MG63 (cell line): ENCODE measurements at regions not wholly inside any gene's neighbourhood (a gene's known extent, or its start where the extent isn't known, plus 50 kb on each side); places are given as distances from the start of the nearest gene placed in this dataset.

ENCODE experiments used
- DNase-seq: peaks from one replicate; pipeline ENCODE4 v3.0.0-alpha.2; 2020
- H3K27me3 ChIP-seq: fragments of 250-450 bp; sonication (Bioruptor Pico); 2 replicates; pipeline ENCODE4 v1.5.1; 2020; ENCODE audit warnings: mild to moderate bottlenecking, moderate library complexity
- H3K36me3 ChIP-seq: fragments of 250-450 bp; sonication (Bioruptor Pico); 2 replicates; pipeline ENCODE4 v1.5.1; 2020; ENCODE audit warnings: mild to moderate bottlenecking, moderate library complexity
- H3K4me3 ChIP-seq: fragments of 250-450 bp; sonication (Bioruptor Pico); 2 replicates; pipeline ENCODE4 v1.5.1; 2020; ENCODE audit warnings: mild to moderate bottlenecking, moderate library complexity
- H3K9me3 ChIP-seq: fragments of 250-450 bp; sonication (Bioruptor Pico); 2 replicates; pipeline ENCODE4 v1.5.1; 2020; ENCODE audit warnings: mild to moderate bottlenecking, moderate library complexity

DNA sequence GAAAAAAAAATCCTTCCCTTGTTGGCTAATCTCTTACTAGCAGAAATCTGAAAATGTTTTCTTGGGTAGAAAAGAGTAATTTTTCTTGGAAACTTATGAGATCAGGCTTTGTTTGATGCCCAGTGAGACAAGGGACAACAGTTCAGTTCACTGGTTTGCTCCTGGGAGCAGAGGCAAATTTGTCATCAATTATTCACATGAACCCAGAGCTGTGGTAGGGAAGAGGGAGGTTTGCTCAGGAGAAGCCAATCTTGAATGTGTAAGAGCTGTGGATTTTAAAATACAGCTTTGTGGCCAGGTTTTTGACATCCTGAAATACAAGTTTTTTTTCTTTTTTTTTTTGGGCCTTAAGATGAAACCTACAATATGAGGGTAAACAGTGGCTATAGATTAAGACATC lies 426.6 kb downstream of the ATP23 start:
- no peak overlapping the region for H3K4me3 ChIP-seq
- no peaks in the 10 kb centered on the region for H3K27me3 ChIP-seq
- H3K36me3 ChIP-seq = peaks cover 4% of the 10 kb centered on the region
- no peak for DNase-seq
- H3K9me3 ChIP-seq = peaks cover 11% of the 10 kb centered on the region; the same call in 1 of the 2 replicates

DNA sequence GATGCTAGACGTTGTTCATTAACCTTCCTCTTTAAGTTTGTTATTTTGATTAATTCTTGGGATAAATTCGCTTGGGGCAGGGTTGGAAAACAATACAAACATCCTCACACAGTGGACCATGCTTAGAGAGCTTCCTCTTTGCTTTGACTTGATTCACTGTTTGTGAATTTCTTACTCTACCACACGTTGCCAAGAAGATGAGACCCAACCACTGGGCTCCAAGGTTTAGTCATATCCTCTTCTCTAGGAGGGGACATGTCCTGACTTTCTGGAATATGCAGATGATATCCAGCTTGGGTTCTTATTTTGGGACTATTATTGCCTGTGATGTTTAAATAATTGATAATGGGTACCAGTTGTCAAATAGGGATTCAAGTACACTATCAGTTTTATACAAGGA lies 428.2 kb downstream of the ATP23 start:
- Histone ChIP-seq H3K9me3 (peaks cover 11% of the 10 kb centered on the region; the same call in 1 of the 2 replicates), H3K4me3 (no peak overlapping the region)
- DNase-seq = no peak

DNA sequence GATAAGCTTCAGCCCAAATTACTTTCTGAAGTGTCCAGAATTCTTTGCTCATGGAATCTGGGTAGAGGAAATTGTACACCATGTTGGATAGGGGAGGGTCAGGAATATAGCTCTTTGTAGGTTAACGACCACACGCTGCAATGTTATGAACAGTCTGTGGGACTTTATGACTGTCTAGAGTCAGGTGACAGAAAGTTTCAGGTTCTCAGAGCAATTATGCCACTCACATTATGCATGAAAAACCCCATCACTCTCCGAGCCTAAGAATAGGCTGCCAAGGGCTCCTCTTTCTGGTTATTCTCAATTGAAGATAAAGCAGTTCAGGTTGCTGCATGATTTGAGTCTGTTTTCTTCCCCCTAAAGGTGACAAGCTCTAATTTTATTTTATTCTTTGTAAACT lies 430.9 kb downstream of the ATP23 start:
- Histone ChIP-seq H3K4me3 (no peak overlapping the region), H3K27me3 (no peaks in the 10 kb centered on the region), H3K9me3 (peaks cover 11% of the 10 kb centered on the region; the same call in 1 of the 2 replicates), H3K36me3 (peaks cover 1% of the 10 kb centered on the region)
- DNase-seq = no peak

More for the DNA sequence above, 428.2 kb downstream of the ATP23 start:
- no peaks in the 10 kb centered on the region for H3K27me3 ChIP-seq
- peaks cover 4% of the 10 kb centered on the region for H3K36me3 ChIP-seq

DNA sequence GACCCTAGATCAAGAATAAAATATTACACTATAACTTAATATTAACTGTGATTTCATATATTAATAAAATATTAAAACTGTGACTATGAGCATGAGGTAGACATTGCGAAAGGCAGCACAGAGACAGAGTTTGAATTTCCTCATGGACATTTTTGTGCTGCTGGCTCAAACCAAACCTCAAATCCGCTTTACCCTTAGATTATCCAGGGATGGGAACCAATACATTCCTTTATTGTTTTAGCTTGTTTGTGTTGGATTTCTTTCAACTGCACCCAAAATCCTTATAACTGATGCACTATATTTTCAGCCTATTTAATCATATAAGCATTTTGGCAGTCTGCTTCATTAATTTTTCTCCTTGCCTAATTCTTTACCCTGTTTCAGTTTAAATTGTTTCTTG lies 436.7 kb downstream of the ATP23 start:
- DNase-seq = peak; percentile 29
- Histone ChIP-seq H3K4me3 (no peak overlapping the region), H3K9me3 (peaks cover 3% of the 10 kb centered on the region), H3K27me3 (no peaks in the 10 kb centered on the region), H3K36me3 (no peaks in the 10 kb centered on the region)

DNA sequence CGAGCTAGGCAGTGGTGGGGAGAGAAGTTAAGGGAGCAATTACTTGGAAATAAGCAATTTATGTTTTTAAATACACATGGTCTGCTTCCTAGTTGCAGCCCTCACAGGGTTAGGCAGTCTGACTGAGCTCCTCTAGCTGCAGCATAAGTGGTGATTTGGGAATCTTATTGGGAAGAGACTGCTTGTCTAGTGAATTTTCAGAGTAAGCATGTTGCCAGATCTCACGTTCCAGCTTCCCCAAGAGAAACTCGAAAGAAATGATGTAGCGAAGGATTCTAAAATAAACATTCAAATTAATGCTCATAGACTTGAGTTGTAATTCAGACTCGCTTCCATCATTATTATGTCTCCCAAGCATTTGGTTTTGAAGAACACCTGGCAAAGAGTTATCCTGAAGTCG lies 440.2 kb downstream of the ATP23 start:
- H3K36me3 ChIP-seq = no peaks in the 10 kb centered on the region; the same call in 1 of the 2 replicates
- H3K27me3 ChIP-seq = no peaks in the 10 kb centered on the region
- peaks cover 3% of the 10 kb centered on the region; the same call in 1 of the 2 replicates for H3K9me3 ChIP-seq
- no peak overlapping the region for H3K4me3 ChIP-seq
- DNase-seq = no peak

DNA sequence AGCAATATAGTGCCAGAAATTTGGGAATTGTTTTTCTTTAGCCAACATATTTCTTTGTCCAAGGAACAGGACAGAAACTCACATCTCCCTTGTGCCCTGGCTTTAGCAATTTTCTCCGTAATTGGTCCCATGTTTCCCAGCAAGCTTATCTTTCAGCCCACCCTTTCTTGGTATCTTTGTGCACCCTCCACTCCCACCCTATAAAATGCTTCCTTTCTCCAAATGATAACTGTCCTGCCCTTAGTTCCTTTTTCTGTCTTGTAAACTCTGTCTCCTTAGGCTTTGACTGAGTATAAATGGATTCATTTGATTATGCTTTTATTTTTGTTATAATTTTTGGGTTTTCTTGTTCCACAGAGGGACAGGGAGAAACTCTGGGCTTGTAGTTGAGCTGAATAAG lies 442.8 kb downstream of the ATP23 start:
- H3K27me3 ChIP-seq = no peaks in the 10 kb centered on the region

DNA sequence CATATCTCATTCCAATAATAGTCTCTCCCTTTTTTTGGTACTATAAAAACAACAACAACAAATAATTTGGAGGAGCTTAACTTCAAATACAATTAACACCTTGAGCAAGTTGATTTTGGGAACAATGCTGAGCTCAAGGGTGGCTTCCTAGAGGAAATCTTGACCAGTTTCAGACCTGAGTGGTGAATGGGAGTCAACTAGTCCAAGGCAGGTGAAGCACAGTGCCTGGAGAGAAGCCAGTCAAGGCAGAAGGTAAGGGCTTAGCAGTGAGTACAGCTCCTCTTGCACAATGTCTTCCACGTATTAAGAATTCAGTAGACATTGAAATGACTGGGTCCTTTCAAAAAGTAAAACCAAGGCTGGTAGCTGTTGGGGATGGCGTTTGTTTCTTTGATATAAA lies 444.8 kb downstream of the ATP23 start:
- no peak for DNase-seq

More for the DNA sequence above, 442.8 kb downstream of the ATP23 start:
- H3K9me3 ChIP-seq = no peaks in the 10 kb centered on the region; the same call in 1 of the 2 replicates
- H3K36me3 ChIP-seq = no peaks in the 10 kb centered on the region; the same call in 1 of the 2 replicates
- no peak overlapping the region for H3K4me3 ChIP-seq
- no peak for DNase-seq

DNA sequence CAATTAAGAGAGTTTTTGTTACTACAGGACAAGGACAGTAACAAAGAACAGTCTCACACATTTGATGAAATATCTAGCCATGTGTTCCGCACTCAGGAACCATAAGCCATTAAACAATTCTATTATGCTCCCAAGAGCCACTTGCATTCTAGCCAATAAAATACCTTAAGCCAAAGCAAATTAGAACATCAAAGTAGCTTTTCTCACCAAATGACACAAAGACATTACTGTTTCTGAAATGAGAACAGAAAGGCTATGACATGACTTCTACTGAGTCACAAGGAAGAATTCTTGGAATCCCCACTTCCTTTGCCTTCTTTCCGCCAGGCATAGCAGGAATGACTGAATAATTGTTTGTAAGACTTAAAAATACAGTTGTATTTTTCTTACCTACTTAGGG lies 445.8 kb downstream of the ATP23 start:
- H3K27me3 ChIP-seq = no peaks in the 10 kb centered on the region
- no peaks in the 10 kb centered on the region; the same call in 1 of the 2 replicates for H3K9me3 ChIP-seq
- no peaks in the 10 kb centered on the region; the same call in 1 of the 2 replicates for H3K36me3 ChIP-seq
- no peak for DNase-seq
- H3K4me3 ChIP-seq = no peak overlapping the region

More for the DNA sequence above, 444.8 kb downstream of the ATP23 start:
- no peaks in the 10 kb centered on the region; the same call in 1 of the 2 replicates for H3K36me3 ChIP-seq
- no peaks in the 10 kb centered on the region for H3K27me3 ChIP-seq
- H3K4me3 ChIP-seq = no peak overlapping the region
- no peaks in the 10 kb centered on the region; the same call in 1 of the 2 replicates for H3K9me3 ChIP-seq

DNA sequence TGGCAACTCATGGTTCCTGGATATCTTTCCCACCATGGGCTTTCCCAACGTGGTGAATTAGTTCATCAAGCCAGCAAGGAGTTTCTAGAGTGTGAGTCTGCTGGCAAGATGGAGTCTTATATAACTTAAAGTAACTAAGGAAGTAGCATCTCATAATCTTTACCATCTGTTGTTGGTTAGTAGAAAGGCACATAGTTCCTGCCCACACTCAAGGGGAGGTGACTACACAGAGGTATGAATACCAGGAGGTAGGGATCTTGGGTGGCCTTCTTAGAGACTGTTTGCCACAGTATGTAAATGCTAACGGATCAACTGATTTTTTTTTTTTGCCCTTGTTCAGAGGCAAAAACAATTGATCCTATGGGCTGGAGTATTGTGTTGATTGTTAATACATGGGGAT lies 446.9 kb downstream of the ATP23 start:
- H3K4me3 ChIP-seq = no peak overlapping the region
- H3K27me3 ChIP-seq = no peaks in the 10 kb centered on the region
- DNase-seq = no peak
- H3K36me3 ChIP-seq = no peaks in the 10 kb centered on the region; the same call in 1 of the 2 replicates
- H3K9me3 ChIP-seq = no peaks in the 10 kb centered on the region; the same call in 1 of the 2 replicates

DNA sequence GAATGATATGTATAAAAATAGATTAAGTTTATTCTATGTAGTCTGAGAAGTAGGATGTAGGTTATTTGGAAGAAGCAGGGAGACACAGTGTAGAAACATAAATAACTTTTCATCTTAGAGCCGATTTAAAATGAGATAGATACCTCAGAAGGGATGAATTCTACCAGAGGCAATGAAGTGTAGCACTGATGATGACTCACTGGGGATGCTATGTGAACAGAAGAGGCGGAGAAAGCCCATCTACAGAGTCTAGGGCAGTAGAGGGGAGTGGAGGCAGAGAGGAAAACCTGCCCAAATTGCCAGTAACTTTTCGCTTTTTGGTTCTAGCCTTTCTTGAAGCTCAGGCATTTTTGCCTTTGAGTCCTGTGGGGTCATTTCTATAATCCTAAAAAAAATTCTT lies 451.8 kb downstream of the ATP23 start:
- no peaks in the 10 kb centered on the region for H3K27me3 ChIP-seq
- H3K4me3 ChIP-seq = no peak overlapping the region
- no peaks in the 10 kb centered on the region; the same call in 1 of the 2 replicates for H3K9me3 ChIP-seq
- no peaks in the 10 kb centered on the region for H3K36me3 ChIP-seq
- no peak for DNase-seq

DNA sequence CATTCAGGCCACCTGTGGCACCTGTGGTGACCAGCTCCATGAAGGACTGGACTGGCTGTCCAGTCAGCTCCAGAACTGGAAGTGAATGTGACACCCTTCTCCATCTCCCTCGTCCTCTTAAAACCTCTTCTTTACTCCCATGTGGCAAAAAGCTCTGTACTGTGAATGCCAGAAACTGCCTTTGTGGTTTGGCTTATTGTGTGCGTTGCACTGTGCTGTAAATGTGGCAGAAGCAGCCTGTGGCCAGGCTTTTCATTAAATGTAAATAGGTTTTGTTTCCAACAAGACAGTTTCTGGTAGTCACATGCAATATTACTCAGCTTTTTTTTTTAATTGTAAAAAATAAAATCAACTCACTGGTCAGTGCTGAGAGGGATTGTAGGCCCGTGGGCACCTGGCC lies 453.7 kb downstream of the ATP23 start:
- H3K36me3 ChIP-seq = no peaks in the 10 kb centered on the region
- no peaks in the 10 kb centered on the region for H3K27me3 ChIP-seq
- no peak overlapping the region for H3K4me3 ChIP-seq
- peaks cover 3% of the 10 kb centered on the region; the same call in 1 of the 2 replicates for H3K9me3 ChIP-seq
- no peak for DNase-seq

DNA sequence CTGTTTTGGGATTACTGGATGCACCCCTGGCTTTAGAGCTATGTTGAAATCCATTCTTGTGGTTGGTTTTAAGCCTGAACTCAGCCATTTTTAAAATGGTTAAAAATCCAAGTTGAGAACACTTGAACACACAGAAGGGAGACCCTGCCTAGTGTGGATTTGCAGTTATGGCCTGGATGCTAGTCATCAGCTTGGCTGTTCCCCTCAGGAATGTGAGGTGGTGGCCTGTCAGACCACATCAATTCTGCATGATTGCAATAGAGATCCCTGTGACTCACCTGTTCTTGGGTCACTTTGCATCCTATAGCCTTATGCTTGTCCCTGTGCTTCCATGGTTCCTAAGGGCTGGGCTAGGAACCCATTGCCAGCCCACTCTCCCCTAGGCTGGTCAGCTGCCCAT lies 454.1 kb downstream of the ATP23 start:
- DNase-seq = no peak
- Histone ChIP-seq H3K9me3 (peaks cover 7% of the 10 kb centered on the region; the same call in 1 of the 2 replicates), H3K27me3 (no peaks in the 10 kb centered on the region), H3K36me3 (no peaks in the 10 kb centered on the region), H3K4me3 (no peak overlapping the region)

DNA sequence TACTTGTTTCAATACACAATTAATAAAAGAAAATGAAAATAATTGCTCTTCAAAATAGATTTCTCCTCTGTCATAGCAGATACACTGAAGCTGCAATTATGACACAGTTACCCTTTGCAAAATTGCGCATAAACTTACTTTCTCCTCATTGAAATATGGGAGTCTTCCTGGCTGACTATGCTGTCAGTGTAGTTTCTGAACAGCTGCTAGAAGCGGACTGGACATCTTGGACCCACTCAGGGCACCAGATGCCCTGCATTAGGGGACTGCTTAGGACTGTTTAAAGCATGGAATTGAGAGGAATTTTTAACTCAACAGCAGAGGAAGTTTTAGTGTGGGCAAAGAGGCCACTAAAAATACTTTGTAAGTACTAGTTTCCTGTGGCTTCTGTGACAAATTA lies 454.9 kb downstream of the ATP23 start:
- peaks cover 8% of the 10 kb centered on the region; the same call in 1 of the 2 replicates for H3K9me3 ChIP-seq
- H3K36me3 ChIP-seq = no peaks in the 10 kb centered on the region
- H3K4me3 ChIP-seq = no peak overlapping the region
- DNase-seq = no peak
- no peaks in the 10 kb centered on the region for H3K27me3 ChIP-seq

DNA sequence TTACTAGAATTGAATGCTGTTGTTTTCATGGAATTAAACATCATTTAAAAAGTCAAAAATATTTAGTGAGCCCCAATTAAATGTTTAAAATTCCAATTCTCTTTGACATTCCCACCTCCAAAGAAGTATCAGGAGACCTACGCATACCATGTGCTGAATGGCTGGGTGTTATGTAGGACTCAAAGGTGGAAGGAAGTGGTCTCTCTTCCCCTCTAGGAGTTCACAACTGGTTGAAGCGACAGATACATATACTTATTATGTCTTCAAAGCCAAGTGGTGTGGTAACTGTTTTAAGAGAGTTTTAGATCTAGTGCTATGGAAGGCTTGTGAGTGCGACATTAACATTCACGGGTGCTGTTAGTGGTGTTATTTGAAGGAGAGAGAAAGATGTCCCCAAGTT lies 464.0 kb downstream of the ATP23 start:
- H3K27me3 ChIP-seq = no peaks in the 10 kb centered on the region
- peaks cover 7% of the 10 kb centered on the region for H3K9me3 ChIP-seq
- H3K4me3 ChIP-seq = no peak overlapping the region
- no peak for DNase-seq
- H3K36me3 ChIP-seq = no peaks in the 10 kb centered on the region

DNA sequence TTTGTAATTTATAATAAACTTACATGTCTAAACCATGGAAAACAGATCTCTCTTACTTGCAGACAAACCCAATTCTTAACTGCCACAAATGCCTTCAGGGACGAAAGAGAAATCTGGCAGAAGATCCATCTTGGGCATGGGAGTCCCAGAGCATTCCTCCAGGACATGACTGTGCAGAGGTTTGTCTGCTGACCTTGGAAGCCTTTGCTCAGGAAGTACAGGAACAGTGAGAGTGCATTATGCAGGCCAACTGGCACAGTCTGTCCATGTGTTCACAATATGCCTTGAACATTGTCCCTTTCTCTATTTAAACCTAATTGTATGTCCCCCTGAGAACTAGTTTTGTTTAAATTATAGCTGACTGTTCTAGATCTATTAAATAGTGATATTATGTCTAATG lies 467.1 kb downstream of the ATP23 start:
- DNase-seq = peak; percentile 60
- Histone ChIP-seq H3K9me3 (no peaks in the 10 kb centered on the region), H3K4me3 (no peak overlapping the region), H3K27me3 (no peaks in the 10 kb centered on the region), H3K36me3 (no peaks in the 10 kb centered on the region)

DNA sequence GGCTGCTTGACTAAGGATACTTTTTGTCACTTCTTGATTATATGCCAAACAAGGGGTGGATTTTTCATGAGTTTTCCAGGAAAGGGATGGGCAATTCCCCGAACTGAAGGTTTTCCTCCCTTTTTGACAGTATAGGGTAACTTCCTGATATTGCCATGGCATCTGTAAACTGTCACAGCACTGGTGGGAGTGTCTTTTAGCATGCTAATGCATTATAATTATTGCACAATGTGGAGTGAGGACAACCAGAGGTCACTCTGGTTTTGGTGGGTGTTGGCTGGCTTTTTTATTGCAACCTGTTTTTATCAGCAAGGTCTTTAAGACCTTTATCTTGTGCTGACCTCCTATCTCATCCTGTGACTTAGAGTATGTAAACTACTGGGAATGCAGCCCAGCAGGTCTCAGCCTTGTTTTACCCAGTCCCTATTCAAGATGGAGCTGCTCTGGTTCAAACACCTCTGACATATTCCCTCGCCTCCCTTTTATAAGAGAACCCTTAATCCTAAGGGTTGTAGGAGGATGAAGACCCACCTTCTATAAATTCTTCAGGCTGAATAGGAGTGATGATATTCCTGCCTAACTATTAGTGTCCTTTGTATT lies 471.2 kb downstream of the ATP23 start:
- Histone ChIP-seq H3K36me3 (no peaks in the 10 kb centered on the region), H3K27me3 (no peaks in the 10 kb centered on the region), H3K9me3 (no peaks in the 10 kb centered on the region), H3K4me3 (no peak overlapping the region)
- DNase-seq = no peak

DNA sequence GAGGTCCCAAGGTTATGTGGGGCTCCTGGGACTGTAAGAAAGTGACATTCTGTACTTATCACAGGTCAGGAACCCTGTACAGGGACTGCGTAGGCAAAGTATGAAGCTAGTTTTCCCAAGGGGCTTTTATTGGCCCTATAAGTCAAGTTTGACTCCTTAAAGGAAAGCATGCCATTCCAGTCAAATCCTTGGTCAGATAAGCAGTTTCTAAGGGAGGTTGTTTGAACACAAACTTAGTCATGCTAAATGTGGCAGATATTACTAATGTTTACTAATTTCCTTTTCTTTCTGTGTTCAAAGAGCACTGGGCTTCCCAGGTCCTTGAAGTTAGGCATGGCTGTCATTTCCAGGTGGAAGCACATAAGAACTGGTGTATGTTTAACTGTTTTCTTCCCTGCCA lies 472.4 kb downstream of the ATP23 start:
- Histone ChIP-seq H3K27me3 (no peaks in the 10 kb centered on the region), H3K4me3 (no peak overlapping the region), H3K9me3 (no peaks in the 10 kb centered on the region), H3K36me3 (no peaks in the 10 kb centered on the region)
- no peak for DNase-seq

DNA sequence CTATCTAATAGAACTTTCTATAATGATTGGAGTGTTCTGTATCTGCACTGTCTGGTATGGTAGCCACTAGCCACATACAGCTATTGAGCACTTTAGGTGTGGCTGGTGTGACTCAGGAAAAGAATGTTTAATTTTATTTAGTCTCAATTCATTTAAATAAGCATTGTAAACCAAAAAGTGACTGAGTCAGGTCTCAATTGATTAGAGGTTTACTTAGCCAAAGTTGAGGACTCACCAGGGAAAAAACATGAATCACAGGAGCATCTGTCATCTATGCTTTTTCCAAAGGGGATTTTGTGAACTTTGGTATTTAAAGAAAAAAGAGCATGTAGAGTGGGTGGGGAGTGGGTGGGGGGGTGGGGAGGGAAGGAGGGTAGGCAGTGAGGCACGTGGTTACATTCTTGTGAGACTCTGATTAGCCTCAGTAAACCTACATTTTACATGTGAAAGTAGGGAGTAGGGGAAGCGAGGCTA lies 473.1 kb downstream of the ATP23 start:
- no peak for DNase-seq
- Histone ChIP-seq H3K9me3 (no peaks in the 10 kb centered on the region), H3K36me3 (no peaks in the 10 kb centered on the region), H3K27me3 (no peaks in the 10 kb centered on the region), H3K4me3 (no peak overlapping the region)
